HCT116 (cell line): ENCODE measurements at regions not wholly inside any gene's neighbourhood (a gene's known extent, or its start where the extent isn't known, plus 50 kb on each side); places are given as distances from the start of the nearest gene placed in this dataset.

Experiments used
- CTCF ChIP-seq, 3 experiments: fragments of 200-600 bp in 1 of 3; sonication (generic) in 1 of 3; IDR thresholded peaks in 2 of 3; conservative IDR thresholded peaks in 1 of 3; 2 replicates each; pipeline ENCODE4 v1.5.1; 2012 to 2017; ENCODE audit warnings: low read depth in 2 of 3, low read length in 2 of 3, antibody characterized with exemption in 1 of 3, borderline replicate concordance in 1 of 3, control low read depth in 1 of 3, mild to moderate bottlenecking in 1 of 3, mixed read lengths in 1 of 3, mixed run types in 1 of 3, moderate library complexity in 1 of 3; ENCODE audit not compliant: insufficient read depth in 1 of 3
- EZH2phosphoT487 ChIP-seq: fragments of 200-600 bp; IDR thresholded peaks from 2 replicates; pipeline ENCODE4 v1.6.1; 2018; ENCODE audit warnings: antibody characterized with exemption, borderline replicate concordance
- JUND ChIP-seq: IDR thresholded peaks from 2 replicates; pipeline ENCODE4 v1.6.1; 2012
- POLR2A ChIP-seq: IDR thresholded peaks from 2 replicates; pipeline ENCODE4 v1.7.0; 2011; ENCODE audit warnings: borderline replicate concordance; ENCODE audit not compliant: insufficient read depth, insufficient read length; ENCODE audit errors: extremely low read depth
- REST ChIP-seq: IDR thresholded peaks from 2 replicates; pipeline ENCODE4 v1.6.1; 2012; ENCODE audit warnings: low read depth
- SP1 ChIP-seq: IDR thresholded peaks from 2 replicates; pipeline ENCODE4 v1.6.1; 2012; ENCODE audit warnings: low read depth

GRCh38 chr1:209106861-209107260 is 476.7 kb upstream of the CAMK1G start:
- TF ChIP-seq CTCF (IDR thresholded peaks at IDR 0.05 in 2 of 3, conservative IDR thresholded peaks at IDR 0.05 in 1 of 3; ENCODE audit: borderline replicate concordance in 1 of 3, insufficient read depth in 1 of 3, low read depth in 2 of 3, low read length in 2 of 3) (no peak), SP1 (no peak), EZH2phosphoT487 (no peak), POLR2A (no peak), JUND (no peak), REST (no peak)
